ENCODE measurements at regions not wholly inside any gene's neighbourhood (a gene's known extent, or its start where the extent isn't known, plus 50 kb on each side); places are given as distances from the start of the nearest gene placed in this dataset.

GRCh38 chr4:129446074-129446473 lies 350.1 kb downstream of the C4orf33 start:
- TF ChIP-seq PHF8 (IDR thresholded peaks at IDR 0.05; ENCODE audit: borderline replicate concordance, low read depth) (no peak), MAX (IDR thresholded peaks at IDR 0.05) (no peak), HOXA7 (CRISPR knock-in tag; IDR thresholded peaks at IDR 0.05) (no peak), FOXS1 (CRISPR knock-in tag; IDR thresholded peaks at IDR 0.05) (no peak), HOXB5 (CRISPR knock-in tag; IDR thresholded peaks at IDR 0.05) (no peak), ZFP36 (IDR thresholded peaks at IDR 0.05; ENCODE audit: borderline replicate concordance, partially characterized antibody) (no peak), REST (IDR thresholded peaks at IDR 0.05) (no peak), SREBF2 (IDR thresholded peaks at IDR 0.05) (no peak), KDM5A (IDR thresholded peaks at IDR 0.05) (no peak), RFX5 (IDR thresholded peaks at IDR 0.05) (no peak), TFCP2L1 (CRISPR knock-in tag; IDR thresholded peaks at IDR 0.05) (no peak), RARB (CRISPR knock-in tag; IDR thresholded peaks at IDR 0.05) (no peak), CBX2 (IDR thresholded peaks at IDR 0.05; ENCODE audit: borderline replicate concordance, low read depth) (no peak), NFE2L2 (conservative IDR thresholded peaks at IDR 0.05; ENCODE audit: low read length) (no peak), EHMT2 (IDR thresholded peaks at IDR 0.05; ENCODE audit: low read depth) (no peak), ZSCAN20 (CRISPR knock-in tag; IDR thresholded peaks at IDR 0.05) (no peak), NPAS2 (CRISPR knock-in tag; IDR thresholded peaks at IDR 0.05; ENCODE audit: borderline replicate concordance) (no peak), HEYL (CRISPR knock-in tag; IDR thresholded peaks at IDR 0.05) (no peak)
- TF ChIP-seq, protein P1, sequence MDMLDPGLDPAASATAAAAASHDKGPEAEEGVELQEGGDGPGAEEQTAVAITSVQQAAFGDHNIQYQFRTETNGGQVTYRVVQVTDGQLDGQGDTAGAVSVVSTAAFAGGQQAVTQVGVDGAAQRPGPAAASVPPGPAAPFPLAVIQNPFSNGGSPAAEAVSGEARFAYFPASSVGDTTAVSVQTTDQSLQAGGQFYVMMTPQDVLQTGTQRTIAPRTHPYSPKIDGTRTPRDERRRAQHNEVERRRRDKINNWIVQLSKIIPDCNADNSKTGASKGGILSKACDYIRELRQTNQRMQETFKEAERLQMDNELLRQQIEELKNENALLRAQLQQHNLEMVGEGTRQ (IDR thresholded peaks at IDR 0.05): no peak
- TF ChIP-seq, protein P2, sequence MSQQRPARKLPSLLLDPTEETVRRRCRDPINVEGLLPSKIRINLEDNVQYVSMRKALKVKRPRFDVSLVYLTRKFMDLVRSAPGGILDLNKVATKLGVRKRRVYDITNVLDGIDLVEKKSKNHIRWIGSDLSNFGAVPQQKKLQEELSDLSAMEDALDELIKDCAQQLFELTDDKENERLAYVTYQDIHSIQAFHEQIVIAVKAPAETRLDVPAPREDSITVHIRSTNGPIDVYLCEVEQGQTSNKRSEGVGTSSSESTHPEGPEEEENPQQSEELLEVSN (IDR thresholded peaks at IDR 0.05; ENCODE audit: borderline replicate concordance, low read depth): no peak
- H3K27ac ChIP-seq: no peak overlapping the region
- H3K4me2 ChIP-seq: no peak overlapping the region
- no peak for FAIRE-seq
- no peaks in the 10 kb centered on the region for H3K4me1 ChIP-seq
- POLR2A ChIA-PET: no interaction called here
- H3K9me3 ChIP-seq: no peaks in the 10 kb centered on the region
- ATAC-seq: no peak
- DNase-seq (ENCODE audit: low read depth in 1 of 2, low spot score in 1 of 2): no peak
- WGBS (ENCODE audit: missing lambda C conversion rate): no CpG with 5 or more reads among the region's 1 CpG
- no peak overlapping the region for H3K4me3 ChIP-seq
- CTCF ChIA-PET: no interaction called here

DNA sequence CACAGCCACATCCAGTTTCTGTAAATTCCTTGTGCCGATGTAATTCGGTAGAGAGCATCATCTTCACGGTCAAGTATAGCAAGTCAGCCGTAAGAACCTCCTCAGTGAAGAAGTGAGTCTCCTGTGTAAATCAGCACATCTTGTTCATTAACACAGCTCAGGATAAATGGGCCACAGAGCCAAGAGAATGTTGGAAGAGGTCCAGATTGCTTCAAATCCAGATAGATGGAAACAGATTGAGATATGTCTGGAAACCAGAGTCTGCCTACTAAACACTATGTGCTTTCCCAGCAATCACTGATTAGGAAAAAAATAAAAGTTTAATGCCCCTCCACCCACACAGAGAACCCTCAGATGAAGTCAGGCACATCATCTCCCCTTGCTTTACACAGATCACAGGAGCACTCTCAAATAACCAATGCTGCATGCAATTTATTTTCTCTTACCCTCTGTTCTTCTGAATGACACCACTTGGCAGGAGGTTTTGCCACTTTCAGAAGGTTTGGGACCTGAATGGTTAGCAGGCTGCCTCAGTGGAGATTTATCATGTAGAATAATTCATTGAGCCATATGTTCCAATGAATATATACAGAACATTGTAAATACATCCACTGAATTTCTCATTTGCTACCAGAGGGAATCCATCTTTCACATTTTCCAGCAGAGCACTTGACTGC lies 357.7 kb downstream of the C4orf33 start:
- CTCF ChIA-PET: no interaction called here

More for the DNA sequence above, 357.7 kb downstream of the C4orf33 start:
- Histone ChIP-seq H3K4me1 (no peaks in the 10 kb centered on the region), H3K9me3 (no peaks in the 10 kb centered on the region), H3K4me3 (no peak overlapping the region), H3K27ac (no peak overlapping the region), H3K4me2 (no peak overlapping the region)
- POLR2A ChIA-PET: no interaction called here
- no peak for TF ChIP-seq GATA3 (IDR thresholded peaks at IDR 0.05; ENCODE audit: borderline replicate concordance)
- TF ChIP-seq BHLHE40 (IDR thresholded peaks at IDR 0.05; ENCODE audit: low read depth, low read length): no peak
- TF ChIP-seq NR3C1 (IDR thresholded peaks at IDR 0.05): no peak
- TF ChIP-seq MAZ (IDR thresholded peaks at IDR 0.05; ENCODE audit: borderline replicate concordance, low read depth, low read length): no peak
- TF ChIP-seq RNF2 (IDR thresholded peaks at IDR 0.05; ENCODE audit: borderline replicate concordance, low read depth): no peak
- TF ChIP-seq KDM5A (IDR thresholded peaks at IDR 0.05): no peak
- no peak for TF ChIP-seq SREBF2 (IDR thresholded peaks at IDR 0.05)
- no peak for TF ChIP-seq CBX8 (IDR thresholded peaks at IDR 0.05)
- TF ChIP-seq HOXB5 (CRISPR knock-in tag; IDR thresholded peaks at IDR 0.05): no peak
- TF ChIP-seq TFCP2L1 (CRISPR knock-in tag; IDR thresholded peaks at IDR 0.05): no peak
- TF ChIP-seq, protein P3, sequence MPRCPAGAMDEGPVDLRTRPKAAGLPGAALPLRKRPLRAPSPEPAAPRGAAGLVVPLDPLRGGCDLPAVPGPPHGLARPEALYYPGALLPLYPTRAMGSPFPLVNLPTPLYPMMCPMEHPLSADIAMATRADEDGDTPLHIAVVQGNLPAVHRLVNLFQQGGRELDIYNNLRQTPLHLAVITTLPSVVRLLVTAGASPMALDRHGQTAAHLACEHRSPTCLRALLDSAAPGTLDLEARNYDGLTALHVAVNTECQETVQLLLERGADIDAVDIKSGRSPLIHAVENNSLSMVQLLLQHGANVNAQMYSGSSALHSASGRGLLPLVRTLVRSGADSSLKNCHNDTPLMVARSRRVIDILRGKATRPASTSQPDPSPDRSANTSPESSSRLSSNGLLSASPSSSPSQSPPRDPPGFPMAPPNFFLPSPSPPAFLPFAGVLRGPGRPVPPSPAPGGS (IDR thresholded peaks at IDR 0.05): no peak
- TF ChIP-seq MAFK (IDR thresholded peaks at IDR 0.05; ENCODE audit: partially characterized antibody): no peak
- TF ChIP-seq HOXA7 (CRISPR knock-in tag; IDR thresholded peaks at IDR 0.05): no peak
- no peak for TF ChIP-seq NFE2L2 (conservative IDR thresholded peaks at IDR 0.05; ENCODE audit: low read length)
- no peak for ATAC-seq
- no peak for FAIRE-seq
- 46% methylated on average over 4 of the region's 4 CpGs for WGBS (ENCODE audit: missing lambda C conversion rate)
- no peak for DNase-seq (ENCODE audit: low read depth in 1 of 2, low spot score in 1 of 2)

All from A549 (cell line).